GM23338 (cell line): ENCODE measurements at regions not wholly inside any gene's neighbourhood (a gene's known extent, or its start where the extent isn't known, plus 50 kb on each side); places are given as distances from the start of the nearest gene placed in this dataset.

Experiments
- ATAC-seq: fragments of 200-7000 bp; cut with Tn5 transposase; 3 replicates; pipeline ENCODE4 v1.9.1; 2020
- DNase-seq: peaks from one replicate; pipeline ENCODE4 v3.0.0-alpha.2; 2015; ENCODE audit warnings: low spot score
- H2AFZ ChIP-seq: fragments of 200-600 bp; sonication (generic); 2 replicates; pipeline ENCODE4 v1.8.0; 2016; ENCODE audit warnings: antibody characterized with exemption, mild to moderate bottlenecking, moderate library complexity
- H3F3A ChIP-seq: fragments of 200-600 bp; sonication (generic); replicated peaks from 2 replicates; pipeline ENCODE4 v1.8.0; 2017; ENCODE audit warnings: antibody characterized with exemption, mixed run types, low read depth
- H3K27ac ChIP-seq: fragments of 200-600 bp; sonication (generic); 2 replicates; pipeline ENCODE4 v1.6.1; 2016; ENCODE audit warnings: low read depth
- H3K27me3 ChIP-seq: fragments of 200-600 bp; sonication (generic); 2 replicates; pipeline ENCODE4 v1.8.0; 2016; ENCODE audit warnings: mild to moderate bottlenecking, mixed run types, moderate library complexity; ENCODE audit not compliant: insufficient read depth
- H3K36me3 ChIP-seq: fragments of 200-600 bp; sonication (generic); 2 replicates; pipeline ENCODE4 v1.8.0; 2016; ENCODE audit warnings: mild to moderate bottlenecking; ENCODE audit not compliant: insufficient read depth
- H3K4me1 ChIP-seq: fragments of 200-600 bp; sonication (generic); 2 replicates; pipeline ENCODE4 v1.8.0; 2016; ENCODE audit warnings: mild to moderate bottlenecking, moderate library complexity; ENCODE audit not compliant: insufficient read depth
- H3K4me2 ChIP-seq: fragments of 200-600 bp; sonication (generic); 2 replicates; pipeline ENCODE4 v1.7.1; 2017; ENCODE audit warnings: mixed run types
- H3K4me3 ChIP-seq: fragments of 200-600 bp; sonication (generic); 2 replicates; pipeline ENCODE4 v1.6.1; 2016; ENCODE audit warnings: mixed run types
- H3K79me2 ChIP-seq: fragments of 200-600 bp; sonication (generic); replicated peaks from 2 replicates; pipeline ENCODE4 v1.8.0; 2017; ENCODE audit warnings: mild to moderate bottlenecking; ENCODE audit not compliant: insufficient read depth
- H3K9me2 ChIP-seq: fragments of 200-600 bp; sonication (generic); 2 replicates; pipeline ENCODE4 v1.8.0; 2017; ENCODE audit not compliant: insufficient read depth
- H4K20me1 ChIP-seq: fragments of 200-600 bp; sonication (generic); replicated peaks from 2 replicates; pipeline ENCODE4 v1.8.0; 2017; ENCODE audit warnings: mild to moderate bottlenecking; ENCODE audit not compliant: insufficient read depth
- H3K27ac Mint-ChIP-seq: 2 replicates; pipeline ENCODE4 v1.8.0; 2020; ENCODE audit warnings: inconsistent platforms, mild to moderate bottlenecking, moderate library complexity, mixed read lengths
- H3K27me3 Mint-ChIP-seq: 3 replicates; pipeline ENCODE4 v1.8.0; 2022; ENCODE audit warnings: low read depth, mild to moderate bottlenecking, moderate library complexity, mixed read lengths, inconsistent platforms; ENCODE audit not compliant: insufficient read depth, poor library complexity
- H3K36me3 Mint-ChIP-seq: 3 replicates; pipeline ENCODE4 v1.8.0; 2021; ENCODE audit warnings: low read depth, mild to moderate bottlenecking, inconsistent platforms, moderate library complexity, mixed read lengths
- H3K4me1 Mint-ChIP-seq: 3 replicates; pipeline ENCODE4 v1.8.0; 2020; ENCODE audit warnings: mild to moderate bottlenecking, inconsistent platforms, mixed read lengths
- H3K4me3 Mint-ChIP-seq: 3 replicates; pipeline ENCODE4 v1.8.0; 2021; ENCODE audit warnings: moderate library complexity, mild to moderate bottlenecking, inconsistent platforms, mixed read lengths
- H3K9me3 Mint-ChIP-seq: 3 replicates; pipeline ENCODE4 v1.8.0; 2020; ENCODE audit warnings: moderate library complexity, mild to moderate bottlenecking, inconsistent platforms, mixed read lengths
- CTCF ChIP-seq, 2 experiments: fragments of 200-600 bp in 1 of 2; sonication (generic) in 1 of 2; conservative IDR thresholded peaks; 2 replicates each; pipeline versions ENCODE4 v1.5.1 to v1.6.1; 2016 to 2017; ENCODE audit warnings: antibody characterized with exemption in 2 of 2, low read depth in 2 of 2, mild to moderate bottlenecking in 2 of 2, moderate library complexity in 1 of 2
- ETS1 ChIP-seq: IDR thresholded peaks from 2 replicates; pipeline ENCODE4 v1.6.1; 2016; ENCODE audit warnings: antibody characterized with exemption
- JUNB ChIP-seq: IDR thresholded peaks from one replicate; pipeline ENCODE4 v1.6.1; 2016; ENCODE audit warnings: antibody characterized with exemption; ENCODE audit not compliant: unreplicated experiment

GRCh38 chr11:88231894-88232482 lies 56.7 kb upstream of the RAB38 start:
- H3K4me2 ChIP-seq, result no peak overlapping the region
- Mint-ChIP-seq H3K27me3 (peaks cover 2% of the 10 kb centered on the region), H3K36me3 (peaks cover 14% of the 10 kb centered on the region), H3K4me1 (peaks cover 7% of the 10 kb centered on the region; the same call in 1 of the 3 replicates), H3K4me3 (no peak overlapping the region), H3K9me3 (peaks cover 9% of the 10 kb centered on the region), H3K27ac (no peak overlapping the region)
- no peak overlapping the region for H3K27ac ChIP-seq
- TF ChIP-seq JUNB (no peak), CTCF (conservative IDR thresholded peaks at IDR 0.05; ENCODE audit: low read depth in 2 of 2) (peak; percentile 67 to 75)
- peak; percentile 76 for DNase-seq
- H3K36me3 ChIP-seq, result no peaks in the 10 kb centered on the region
- no peaks in the 10 kb centered on the region for H3K79me2 ChIP-seq
- H3F3A ChIP-seq, result no peaks in the 10 kb centered on the region
- no peaks in the 10 kb centered on the region for H3K9me2 ChIP-seq
- H3K4me1 ChIP-seq, result no peaks in the 10 kb centered on the region; the same call in 1 of the 2 replicates
- H3K4me3 ChIP-seq, result no peak overlapping the region
- no peak overlapping the region for H2AFZ ChIP-seq
- ATAC-seq, result peak; percentile 96
- H3K27me3 ChIP-seq, result no peaks in the 10 kb centered on the region
- H4K20me1 ChIP-seq, result no peaks in the 10 kb centered on the region

GRCh38 chr11:88229303-88229702 lies 54.1 kb upstream of the RAB38 start:
- no peak overlapping the region for H3K4me3 ChIP-seq
- no peaks in the 10 kb centered on the region for H3K27me3 ChIP-seq
- Mint-ChIP-seq H3K4me1 (no peaks in the 10 kb centered on the region; the same call in 2 of the 3 replicates), H3K27ac (no peak overlapping the region), H3K27me3 (peaks cover 2% of the 10 kb centered on the region), H3K9me3 (peaks cover 36% of the 10 kb centered on the region), H3K36me3 (peaks cover 36% of the 10 kb centered on the region), H3K4me3 (no peak overlapping the region)
- ATAC-seq (no peak), DNase-seq (no peak)
- no peak overlapping the region for H3K27ac ChIP-seq
- H3K36me3 ChIP-seq, result no peaks in the 10 kb centered on the region; the same call in none of the 2 replicates
- no peak for TF ChIP-seq JUNB
- TF ChIP-seq ETS1, result no peak
- no peaks in the 10 kb centered on the region for H3K79me2 ChIP-seq
- H3K4me2 ChIP-seq, result no peak overlapping the region
- H3F3A ChIP-seq, result no peaks in the 10 kb centered on the region
- no peaks in the 10 kb centered on the region for H4K20me1 ChIP-seq
- H2AFZ ChIP-seq, result no peak overlapping the region
- H3K4me1 ChIP-seq, result no peaks in the 10 kb centered on the region
- H3K9me2 ChIP-seq, result no peaks in the 10 kb centered on the region
